Effector memory CD4-positive, alpha-beta T cell (primary cell): ENCODE measurements at regions not wholly inside any gene's neighbourhood (a gene's known extent, or its start where the extent isn't known, plus 50 kb on each side); places are given as distances from the start of the nearest gene placed in this dataset.

Experiments used
- DNase-seq, 3 donors: peaks; one replicate each; pipeline ENCODE4 v3.0.0-alpha.2; 2020
- H3K27ac ChIP-seq: 2 replicates; pipeline ENCODE4 v1.7.0; 2013; ENCODE audit warnings: mild to moderate bottlenecking, low read length, moderate library complexity; ENCODE audit not compliant: insufficient read depth, poor library complexity, severe bottlenecking
- H3K27me3 ChIP-seq: replicated peaks from 2 replicates; pipeline ENCODE4 v1.7.0; 2013; ENCODE audit warnings: mild to moderate bottlenecking, low read length; ENCODE audit not compliant: insufficient read depth, control insufficient read depth, poor library complexity, severe bottlenecking
- H3K36me3 ChIP-seq: 2 replicates; pipeline ENCODE4 v1.7.0; 2013; ENCODE audit warnings: mild to moderate bottlenecking, low read length, moderate library complexity; ENCODE audit not compliant: control insufficient read depth, insufficient read depth
- H3K4me1 ChIP-seq: 2 replicates; pipeline ENCODE4 v1.7.0; 2013; ENCODE audit warnings: low read length, mild to moderate bottlenecking; ENCODE audit not compliant: control insufficient read depth, insufficient read depth, poor library complexity, severe bottlenecking
- H3K4me3 ChIP-seq: 2 replicates; pipeline ENCODE4 v1.7.0; 2013; ENCODE audit warnings: low read length, low read depth, mild to moderate bottlenecking; ENCODE audit not compliant: insufficient read depth, poor library complexity, severe bottlenecking
- H3K9me3 ChIP-seq: 2 replicates; pipeline ENCODE4 v1.7.0; 2013; ENCODE audit warnings: mild to moderate bottlenecking, low read length, moderate library complexity; ENCODE audit not compliant: control insufficient read depth

DNA sequence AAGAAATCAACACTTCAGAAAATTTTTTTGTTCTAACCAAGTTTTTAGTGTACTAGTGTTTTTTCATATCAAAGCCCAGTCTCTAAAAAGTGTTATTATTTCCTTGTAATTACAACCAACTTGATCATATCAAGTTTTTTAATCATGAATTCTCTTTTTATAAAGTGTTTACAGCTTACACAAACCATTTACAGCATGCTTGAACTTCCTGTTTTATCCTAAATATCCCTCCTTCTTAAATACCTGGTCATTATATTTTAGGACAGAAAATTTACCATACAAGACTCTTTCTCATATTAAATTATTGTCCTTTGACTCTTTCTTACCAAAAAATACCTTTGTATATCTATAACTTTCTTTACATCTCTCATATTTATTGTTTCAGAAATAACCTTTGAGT, 89.4 kb upstream of the NPY2R start:
- Histone ChIP-seq H3K27me3 (no peaks in the 10 kb centered on the region), H3K27ac (no peak overlapping the region), H3K4me3 (no peak overlapping the region), H3K9me3 (no peaks in the 10 kb centered on the region), H3K36me3 (no peaks in the 10 kb centered on the region), H3K4me1 (no peaks in the 10 kb centered on the region)
- no peak for DNase-seq

GRCh38 chr4:155120536-155120935, 87.9 kb upstream of the NPY2R start:
- Histone ChIP-seq H3K4me1 (no peaks in the 10 kb centered on the region), H3K27me3 (no peaks in the 10 kb centered on the region), H3K9me3 (no peaks in the 10 kb centered on the region), H3K27ac (no peak overlapping the region), H3K36me3 (no peaks in the 10 kb centered on the region), H3K4me3 (no peak overlapping the region)
- DNase-seq, result no peak

GRCh38 chr4:155122382-155122781, 86.1 kb upstream of the NPY2R start:
- Histone ChIP-seq H3K27me3 (no peaks in the 10 kb centered on the region), H3K27ac (no peak overlapping the region), H3K4me3 (no peak overlapping the region), H3K4me1 (no peaks in the 10 kb centered on the region), H3K36me3 (no peaks in the 10 kb centered on the region), H3K9me3 (no peaks in the 10 kb centered on the region)
- DNase-seq, result no peak

GRCh38 chr4:155134136-155134535, 74.3 kb upstream of the NPY2R start:
- DNase-seq, result no peak
- Histone ChIP-seq H3K9me3 (no peaks in the 10 kb centered on the region), H3K27me3 (no peaks in the 10 kb centered on the region), H3K36me3 (no peaks in the 10 kb centered on the region), H3K4me3 (no peak overlapping the region), H3K4me1 (no peaks in the 10 kb centered on the region), H3K27ac (no peak overlapping the region)

DNA sequence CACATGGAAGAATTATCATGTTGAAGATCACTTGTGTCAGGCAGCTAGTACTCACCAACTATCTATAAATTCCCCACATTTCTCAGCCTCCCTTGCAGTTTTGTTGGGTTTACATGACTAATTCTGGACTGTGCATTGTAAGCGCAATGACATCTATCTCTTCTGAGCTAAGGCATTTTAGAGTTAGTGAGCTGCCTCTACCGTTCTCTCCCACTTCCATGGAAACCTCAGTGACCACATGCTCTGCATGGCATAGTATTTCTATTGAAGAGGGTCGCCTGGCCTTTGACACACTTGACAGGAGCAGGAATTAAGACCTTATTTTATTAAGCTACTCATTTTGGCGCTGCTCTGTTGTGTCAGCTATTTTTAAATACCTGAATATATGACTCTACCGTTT, 67.5 kb upstream of the NPY2R start:
- Histone ChIP-seq H3K4me3 (no peak overlapping the region), H3K9me3 (no peaks in the 10 kb centered on the region), H3K36me3 (no peaks in the 10 kb centered on the region), H3K27ac (no peak overlapping the region), H3K27me3 (no peaks in the 10 kb centered on the region), H3K4me1 (no peaks in the 10 kb centered on the region)
- no peak for DNase-seq

- no peak overlapping the region for H3K27ac ChIP-seq
- no peak overlapping the region for H3K4me3 ChIP-seq
- no peaks in the 10 kb centered on the region for H3K4me1 ChIP-seq
- no peaks in the 10 kb centered on the region for H3K27me3 ChIP-seq
- H3K9me3 ChIP-seq, result no peaks in the 10 kb centered on the region
- no peak for DNase-seq
- H3K36me3 ChIP-seq, result no peaks in the 10 kb centered on the region
Measured at GRCh38 chr4:155143512-155143911, 64.9 kb upstream of the NPY2R start.
